PC-3 (cell line): ENCODE measurements at regions not wholly inside any gene's neighbourhood (a gene's known extent, or its start where the extent isn't known, plus 50 kb on each side); places are given as distances from the start of the nearest gene placed in this dataset.

ENCODE experiments used
- CTCF ChIP-seq: fragments of 300-600 bp; sonication (generic); conservative IDR thresholded peaks from 2 replicates; pipeline ENCODE4 v1.5.1; 2017; ENCODE audit warnings: antibody characterized with exemption, low read depth, mild to moderate bottlenecking, low read length
- EZH2 ChIP-seq: fragments of 300-600 bp; sonication (generic); IDR thresholded peaks from one replicate; pipeline ENCODE4 v1.6.1; 2017; ENCODE audit warnings: antibody characterized with exemption, mild to moderate bottlenecking, low read length; ENCODE audit not compliant: unreplicated experiment
- EZH2phosphoT487 ChIP-seq: fragments of 300-600 bp; sonication (generic); IDR thresholded peaks from 2 replicates; pipeline ENCODE4 v1.6.1; 2018; ENCODE audit warnings: mild to moderate bottlenecking, antibody characterized with exemption, low read length, borderline replicate concordance

DNA sequence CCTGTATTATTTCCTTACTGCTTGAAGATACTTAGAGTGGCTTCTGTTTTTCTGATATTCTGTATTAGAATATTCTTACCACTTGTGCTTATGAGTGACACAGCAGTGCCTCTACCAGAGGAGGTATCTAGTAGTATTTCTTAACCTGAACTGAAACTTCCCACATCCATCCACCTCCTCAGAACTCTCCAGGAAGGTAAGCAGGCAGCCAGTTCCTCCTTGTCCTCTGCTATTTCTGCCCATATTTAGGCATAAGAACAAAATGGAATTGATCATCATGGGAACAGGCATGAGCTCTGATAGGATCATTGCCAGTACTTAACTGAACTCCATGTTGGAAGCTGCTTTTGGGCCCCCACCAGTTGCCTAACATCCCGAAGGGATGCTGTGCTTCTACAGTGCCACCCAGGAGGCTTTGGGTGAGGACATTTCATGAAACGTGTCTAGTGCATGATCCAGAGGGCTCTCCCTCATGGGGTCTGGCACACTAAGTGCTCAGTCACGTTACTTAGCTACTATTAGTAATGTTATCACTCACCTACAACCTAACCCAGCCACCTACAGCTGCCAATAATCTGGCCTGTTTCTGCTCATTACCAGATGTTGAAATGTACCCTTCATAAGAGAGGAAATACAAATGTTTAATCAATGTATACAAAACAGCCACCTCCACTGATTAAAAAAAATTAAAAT lies 520.7 kb downstream of the EIPR1 start:
- no peak for TF ChIP-seq CTCF
- TF ChIP-seq EZH2: no peak
- TF ChIP-seq EZH2phosphoT487: no peak
